Hematopoietic multipotent progenitor cell treated with erythropoietin and hydrocortisone succinate and interleukin-3 and kit ligand, for 17 days (in vitro differentiated cells): ENCODE measurements at regions not wholly inside any gene's neighbourhood (a gene's known extent, or its start where the extent isn't known, plus 50 kb on each side); places are given as distances from the start of the nearest gene placed in this dataset.

ENCODE experiments used
- DNase-seq: peaks from one replicate; pipeline ENCODE4 v3.0.0-alpha.2; 2015; ENCODE audit warnings: low spot score

DNA sequence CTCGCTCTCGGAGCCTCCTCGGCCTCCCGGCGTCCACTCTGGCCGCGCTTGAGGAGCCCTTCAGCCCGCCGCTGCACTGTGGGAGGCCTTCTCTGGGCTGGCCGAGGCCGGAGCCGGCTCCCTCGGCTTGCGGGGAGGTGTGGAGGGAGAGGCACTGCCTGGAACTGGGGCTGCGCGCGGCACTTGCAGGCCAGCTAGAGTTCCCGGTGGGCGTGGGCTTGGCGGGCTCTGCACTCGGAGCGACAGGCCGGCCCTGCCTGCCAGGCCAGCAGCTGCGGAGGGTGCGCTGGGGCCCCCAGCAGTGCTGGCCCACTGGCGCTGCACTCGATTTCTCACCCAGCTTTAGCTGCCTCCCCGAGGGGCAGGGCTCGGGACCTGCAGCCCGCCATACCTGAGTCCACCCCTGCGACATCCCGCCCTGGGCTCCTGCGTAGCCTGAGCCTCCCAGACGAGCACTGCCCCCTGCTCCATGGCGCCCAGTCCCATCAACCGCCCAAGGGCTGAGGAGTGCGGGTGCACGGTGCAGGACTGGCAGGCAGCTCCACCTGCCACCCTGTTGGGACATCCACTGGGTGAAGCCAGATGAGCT is 765.0 kb downstream of the IGSF11 start:
- DNase-seq = no peak

DNA sequence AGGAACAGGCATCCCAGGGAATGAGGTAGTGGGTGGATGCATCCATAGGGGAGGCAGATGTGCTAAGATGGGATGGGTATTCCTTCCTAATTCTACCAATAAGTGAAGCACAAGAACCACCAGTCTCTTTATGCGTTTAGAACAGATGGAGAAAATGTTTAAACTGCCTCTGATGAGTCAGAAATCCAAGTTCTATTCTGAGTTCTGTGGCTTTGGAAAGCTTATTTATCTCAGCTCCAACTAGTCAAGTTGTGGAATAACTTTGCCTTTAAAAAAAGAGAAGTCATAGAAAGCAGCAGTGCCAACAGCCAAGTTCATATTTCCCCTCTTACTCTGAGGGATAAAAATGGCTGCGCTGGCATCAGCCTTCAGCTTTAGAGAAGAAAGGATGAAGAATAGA is 761.7 kb downstream of the IGSF11 start:
- DNase-seq = no peak

DNA sequence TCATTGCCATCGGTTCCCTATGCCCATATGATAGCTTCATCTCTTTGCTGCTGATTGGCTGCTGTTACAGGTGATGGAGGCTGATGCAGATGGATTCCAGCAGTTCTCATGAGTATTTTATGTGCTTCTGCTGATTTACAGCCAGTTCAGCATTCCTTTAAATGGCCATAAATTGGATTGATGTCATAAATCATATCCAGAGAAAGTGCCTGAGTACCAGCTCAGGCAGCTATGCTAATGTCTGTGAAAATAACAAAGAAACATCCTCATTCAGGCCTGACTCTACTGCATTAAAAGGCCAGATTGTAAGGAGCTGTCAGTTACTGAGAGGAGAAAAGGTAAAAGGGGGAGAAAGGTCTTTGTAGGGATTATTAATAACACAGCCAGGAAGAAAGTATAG is 756.8 kb downstream of the IGSF11 start:
- DNase-seq = no peak

DNA sequence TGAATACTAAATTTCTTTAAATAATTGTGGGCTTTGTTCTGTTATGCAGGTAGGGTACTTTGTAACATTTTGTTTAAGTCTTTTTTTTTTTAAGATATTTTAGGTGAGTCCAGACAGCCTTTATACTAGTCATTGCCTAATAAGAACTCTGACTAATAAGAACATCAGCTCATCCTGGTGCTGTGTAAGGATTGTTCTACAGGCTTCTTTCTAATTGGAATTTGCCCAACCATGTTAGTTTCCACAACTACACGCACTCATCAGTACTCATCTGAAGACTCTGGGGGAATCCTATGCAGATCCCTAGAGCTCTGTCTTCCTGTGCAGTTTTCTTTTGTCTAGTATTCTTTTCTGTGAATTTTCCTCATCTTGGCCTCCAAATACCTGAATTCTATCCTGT is 741.8 kb downstream of the IGSF11 start:
- no peak for DNase-seq

DNA sequence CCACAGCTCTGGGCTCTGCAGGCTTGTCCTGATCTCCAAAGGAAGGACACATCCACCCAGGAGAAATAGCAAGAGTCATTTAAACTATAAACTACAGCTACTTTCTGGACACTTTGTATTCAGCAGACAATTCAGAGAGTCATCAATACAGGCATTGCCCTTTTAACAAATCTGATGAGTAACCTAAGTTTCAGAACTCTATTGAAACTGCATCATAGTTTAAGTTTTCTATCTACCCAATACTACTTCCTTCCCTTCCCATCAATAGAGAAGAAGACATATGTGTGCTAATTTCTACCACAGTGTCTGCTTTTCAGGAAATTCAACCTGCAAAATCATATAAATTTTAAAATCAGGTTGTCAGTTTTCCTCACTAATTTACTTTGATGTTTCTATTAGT is 736.5 kb downstream of the IGSF11 start:
- no peak for DNase-seq

DNA sequence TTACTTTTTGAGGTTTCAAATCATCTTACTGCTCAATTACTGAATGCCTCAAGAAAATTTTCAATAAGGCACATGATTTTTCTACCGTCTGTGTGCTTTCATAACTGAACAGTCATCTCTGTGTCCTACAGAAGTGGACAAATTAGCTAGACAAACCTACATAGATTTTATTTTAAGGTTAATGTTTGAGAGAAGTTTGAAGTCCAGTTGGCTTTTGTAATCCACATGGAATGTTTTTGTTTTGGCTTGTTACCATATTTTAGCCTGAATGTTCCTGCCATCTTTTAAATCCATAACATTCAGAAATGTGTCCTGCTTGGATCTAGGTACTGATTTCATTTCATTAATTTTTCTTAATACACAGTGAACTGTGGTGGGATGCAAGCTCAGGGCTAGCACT is 730.1 kb downstream of the IGSF11 start:
- no peak for DNase-seq

DNA sequence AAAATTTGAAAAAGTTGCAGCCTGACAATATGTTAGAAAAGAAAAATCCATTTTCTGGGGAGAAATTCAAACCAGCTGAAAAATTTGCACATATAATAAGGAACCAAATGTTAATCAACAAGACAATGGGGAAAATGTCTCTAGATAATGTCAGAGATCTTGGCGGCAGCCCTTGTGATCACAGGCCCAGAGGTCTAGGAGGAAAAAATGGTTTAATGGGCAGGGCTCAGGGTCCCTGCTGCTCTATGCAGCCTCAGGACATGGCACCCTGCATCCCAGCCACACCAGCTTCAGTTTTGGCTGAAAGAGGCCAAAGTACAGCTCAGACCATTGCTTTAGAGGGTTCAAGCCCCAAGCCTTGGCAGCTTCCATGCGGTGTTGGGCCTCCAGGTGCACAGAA is 701.9 kb downstream of the IGSF11 start:
- DNase-seq = no peak

DNA sequence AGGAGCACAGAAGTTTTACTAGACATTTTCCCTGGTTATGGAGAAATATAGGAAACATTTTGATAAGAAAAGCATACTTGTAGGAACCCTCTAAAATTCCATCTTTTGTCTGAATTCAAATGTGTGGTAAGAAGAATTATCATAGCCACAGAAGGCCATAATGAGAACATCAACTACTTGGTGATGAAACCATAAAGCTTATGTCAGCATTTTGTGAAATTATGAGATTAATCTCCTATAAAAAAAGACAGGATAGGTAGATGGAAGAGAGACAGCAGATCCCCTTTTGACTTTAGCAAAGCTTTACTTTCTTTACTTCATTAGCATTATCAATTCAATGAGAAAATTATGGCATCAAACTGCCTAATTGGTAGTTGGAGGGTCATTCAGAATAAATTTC is 697.0 kb downstream of the IGSF11 start:
- no peak for DNase-seq

DNA sequence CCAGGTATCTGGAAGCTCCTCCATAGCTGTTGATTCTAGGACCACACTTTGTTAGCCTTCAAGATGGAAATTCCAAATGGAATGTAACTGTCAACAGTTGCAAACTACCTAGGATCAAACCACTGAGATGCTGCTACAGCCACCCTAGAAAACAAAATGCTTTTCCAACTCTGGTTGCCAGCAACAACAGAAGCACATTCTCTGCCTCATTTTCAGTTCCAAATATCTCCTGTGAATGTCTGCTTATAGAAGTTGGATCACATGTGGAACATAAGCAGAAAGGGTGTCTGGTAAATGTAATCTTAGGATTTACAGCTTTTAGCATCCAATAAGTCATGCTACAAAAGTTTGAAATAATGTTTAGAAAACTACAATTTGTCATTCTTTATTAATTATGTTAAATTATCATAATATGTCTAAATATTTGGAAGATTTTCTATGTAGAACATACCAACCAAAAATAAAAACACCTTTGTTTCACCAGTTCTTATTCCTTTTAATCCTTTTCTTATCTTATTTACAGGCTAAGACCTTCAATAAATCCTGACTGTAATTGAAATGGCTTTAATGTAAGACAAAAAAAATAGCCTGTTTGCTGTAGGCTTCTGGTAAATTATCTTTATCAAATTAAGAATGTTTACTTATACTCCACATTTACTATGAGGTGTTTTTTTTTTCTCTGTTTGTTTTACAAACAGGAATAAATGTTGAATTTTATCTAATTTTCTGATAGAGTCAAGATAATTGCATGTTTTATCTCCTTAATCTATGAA is 687.1 kb downstream of the IGSF11 start:
- no peak for DNase-seq

DNA sequence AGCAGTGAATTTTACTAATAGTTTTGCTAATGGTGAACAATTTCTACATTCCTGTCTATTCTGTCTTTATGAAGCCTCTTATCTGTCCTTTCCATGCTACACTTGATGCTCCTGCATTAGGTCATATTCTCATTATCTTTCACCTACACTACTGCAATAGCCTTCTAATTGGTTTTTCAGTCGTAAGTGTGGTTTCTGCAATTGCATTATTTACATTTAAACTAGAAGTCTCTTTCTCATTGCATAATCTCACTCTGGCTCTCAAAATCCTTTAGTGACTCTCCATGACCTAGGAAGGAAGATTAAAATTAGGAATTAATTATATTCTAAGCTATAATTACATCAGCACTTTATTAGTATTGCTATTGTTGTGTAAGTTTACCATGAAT is 686.5 kb downstream of the IGSF11 start:
- no peak for DNase-seq

DNA sequence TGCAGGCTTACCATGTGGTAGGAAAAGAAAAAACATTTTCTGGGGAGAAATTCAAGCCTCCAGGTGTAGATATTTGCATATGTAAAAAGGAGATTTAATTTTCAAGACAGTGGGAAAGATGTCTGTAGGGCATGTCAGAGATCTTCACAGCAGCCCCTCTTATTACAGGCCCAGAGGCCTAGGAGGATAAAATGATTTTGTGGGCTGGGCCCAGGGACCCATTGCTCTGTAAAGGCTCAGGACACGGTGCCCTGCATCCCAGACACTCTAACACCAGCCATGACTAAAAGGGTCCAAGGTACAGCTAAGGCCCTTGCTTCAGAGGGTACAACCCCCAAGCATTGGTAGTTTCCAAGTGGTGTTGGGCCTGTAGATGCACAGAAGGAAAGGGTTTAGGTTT is 680.1 kb downstream of the IGSF11 start:
- no peak for DNase-seq

DNA sequence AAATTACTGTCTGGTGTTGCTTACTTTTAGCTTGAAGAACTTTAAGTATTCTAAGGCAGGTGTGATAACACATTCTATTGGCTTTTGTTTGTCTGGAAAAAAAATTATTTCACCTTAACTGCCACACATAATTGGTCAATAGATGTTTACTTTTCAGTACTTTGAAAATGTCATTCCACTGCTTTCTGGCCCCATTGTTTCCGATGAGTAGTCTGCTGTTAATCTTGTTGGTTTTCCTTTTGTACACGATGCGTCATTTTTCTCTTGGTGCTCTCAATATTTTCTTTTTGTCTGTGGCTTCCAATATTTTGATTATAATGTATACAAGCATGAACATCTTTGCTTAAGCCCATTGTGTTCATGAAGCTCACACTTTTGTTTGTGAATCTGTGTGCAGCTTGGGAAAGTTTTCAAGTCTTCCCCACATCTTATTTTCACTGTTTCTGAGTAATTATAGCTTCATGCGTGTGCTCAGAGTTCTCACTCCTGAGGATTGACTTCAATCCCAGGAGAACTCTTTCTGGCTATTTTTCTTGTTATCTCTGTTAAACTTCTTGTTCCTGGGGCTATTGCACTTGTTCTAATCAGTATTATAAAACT is 664.7 kb downstream of the IGSF11 start:
- no peak for DNase-seq

DNA sequence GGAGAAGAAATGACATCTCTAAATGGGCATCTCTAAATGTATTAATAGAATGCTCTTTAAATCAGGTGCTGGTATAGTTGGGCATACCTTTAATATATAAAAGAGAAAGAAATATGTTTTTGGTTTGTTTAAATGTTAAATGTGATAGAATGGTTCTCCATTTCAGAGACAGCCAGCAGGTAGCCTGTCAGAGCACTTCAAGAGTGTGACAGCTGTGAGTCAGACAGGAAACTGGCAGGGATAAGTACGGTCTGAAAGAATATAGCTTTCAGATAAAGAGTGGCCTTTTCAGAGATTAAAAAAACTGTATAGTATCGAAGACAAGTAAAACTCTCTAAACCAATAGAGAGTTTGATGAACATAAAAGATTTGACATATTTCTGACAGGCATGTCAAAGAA is 654.1 kb downstream of the IGSF11 start:
- DNase-seq = no peak

DNA sequence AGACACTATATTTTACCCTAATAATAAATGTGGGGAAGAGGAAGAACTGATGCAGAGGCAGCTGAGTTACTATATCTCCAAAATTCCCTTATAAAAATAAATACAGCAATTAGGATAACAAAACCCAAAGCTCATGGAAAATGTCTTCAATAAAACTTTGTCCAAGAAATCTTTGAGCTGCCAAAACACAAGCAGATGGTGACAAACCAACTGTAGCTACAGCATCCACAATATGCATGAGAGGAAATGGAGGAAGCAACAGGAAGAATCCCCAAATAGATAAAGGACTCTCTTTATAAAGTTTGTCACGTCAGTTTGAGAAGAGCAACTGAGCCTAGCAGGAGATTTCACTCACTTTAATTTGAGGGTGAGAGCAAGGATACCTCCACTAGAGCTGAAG is 638.2 kb downstream of the IGSF11 start:
- no peak for DNase-seq

DNA sequence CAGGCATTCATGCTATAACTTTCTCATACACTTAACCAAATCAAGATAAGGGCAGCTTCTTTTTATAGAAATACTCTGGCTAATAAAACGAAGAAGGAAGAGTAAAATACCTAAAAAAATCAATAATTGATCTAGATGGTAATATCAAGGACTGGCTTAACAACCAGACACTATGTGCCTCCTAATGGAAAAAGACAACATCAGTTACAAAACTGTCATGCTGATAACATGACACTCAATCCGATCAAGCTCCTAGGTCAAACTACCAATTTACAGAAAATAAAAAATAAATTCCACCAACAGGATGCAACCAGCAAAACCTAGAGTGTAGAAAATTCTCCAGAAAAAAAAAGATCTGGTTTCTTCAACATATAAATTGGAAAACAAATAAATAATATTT is 634.6 kb downstream of the IGSF11 start:
- no peak for DNase-seq

DNA sequence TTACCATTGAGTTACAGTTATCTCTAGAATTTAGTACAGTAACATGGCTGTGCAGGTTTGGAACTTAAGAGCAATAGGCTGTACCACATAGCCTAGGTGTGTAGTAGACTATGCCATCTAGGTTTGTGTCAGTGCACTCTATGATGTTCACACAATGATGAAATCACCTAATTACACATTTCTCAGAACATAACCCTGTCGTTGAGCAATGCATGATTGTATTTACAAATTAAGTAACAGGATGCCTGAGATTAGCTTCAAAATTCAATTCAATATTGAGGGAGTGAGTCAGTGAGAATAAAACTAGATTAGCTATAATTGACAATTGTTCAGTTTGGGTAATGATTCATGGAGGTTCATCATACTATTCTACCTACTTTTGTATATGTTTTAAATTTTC is 633.8 kb downstream of the IGSF11 start:
- DNase-seq = no peak

DNA sequence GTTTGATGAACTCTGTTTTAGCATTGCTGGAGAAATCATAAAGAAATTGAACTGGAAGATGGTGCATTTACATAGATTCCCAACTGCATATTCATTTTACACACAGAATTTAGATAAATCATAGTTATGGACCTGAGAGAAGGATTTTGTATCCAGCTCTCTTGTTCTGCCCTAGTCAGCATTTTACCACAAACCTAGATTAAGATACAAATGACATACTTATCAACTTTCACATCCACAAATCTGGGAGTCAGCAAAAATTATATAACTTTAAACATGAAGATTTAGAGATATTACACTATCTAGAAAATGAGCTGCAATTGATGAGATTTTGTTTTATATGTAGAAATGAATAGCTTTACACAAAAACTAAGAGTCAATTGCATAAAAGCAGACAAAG is 632.8 kb downstream of the IGSF11 start:
- no peak for DNase-seq

DNA sequence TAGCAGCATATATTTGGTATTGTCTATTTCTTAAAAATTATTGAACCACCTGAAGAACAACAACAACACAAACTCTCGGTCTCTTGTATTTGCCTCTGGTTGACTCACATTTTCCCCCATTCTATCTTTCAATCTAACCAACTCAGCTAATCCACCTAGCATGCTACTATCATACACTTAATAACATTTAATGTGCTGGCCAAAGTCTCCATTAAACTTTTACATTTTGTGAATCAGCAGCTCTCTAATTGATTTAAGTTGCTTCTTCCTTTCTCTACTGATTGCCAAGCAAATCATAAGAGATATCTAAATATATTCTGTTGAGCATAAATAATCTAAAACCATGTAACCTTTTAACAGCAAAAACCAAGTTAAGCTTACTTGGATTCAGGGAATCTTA is 631.7 kb downstream of the IGSF11 start:
- no peak for DNase-seq

DNA sequence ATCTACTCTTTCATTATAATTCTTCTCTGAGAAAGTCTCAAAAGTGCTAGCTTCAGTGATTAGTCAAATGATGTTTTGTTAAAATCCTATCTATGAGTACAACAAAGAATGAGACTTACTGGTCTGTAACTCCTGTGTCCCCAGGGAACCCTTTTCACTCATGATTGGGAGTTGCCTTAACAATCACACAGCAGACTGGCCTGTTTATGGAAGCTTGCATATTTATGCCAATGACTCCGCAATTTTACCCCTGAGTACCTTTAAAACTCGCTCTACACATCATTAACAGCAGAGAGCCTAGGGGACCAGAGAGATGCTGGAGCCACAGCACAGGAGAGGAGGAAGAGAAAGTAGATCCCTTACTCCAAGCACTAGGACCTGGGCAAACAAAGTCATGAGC is 628.1 kb downstream of the IGSF11 start:
- no peak for DNase-seq

DNA sequence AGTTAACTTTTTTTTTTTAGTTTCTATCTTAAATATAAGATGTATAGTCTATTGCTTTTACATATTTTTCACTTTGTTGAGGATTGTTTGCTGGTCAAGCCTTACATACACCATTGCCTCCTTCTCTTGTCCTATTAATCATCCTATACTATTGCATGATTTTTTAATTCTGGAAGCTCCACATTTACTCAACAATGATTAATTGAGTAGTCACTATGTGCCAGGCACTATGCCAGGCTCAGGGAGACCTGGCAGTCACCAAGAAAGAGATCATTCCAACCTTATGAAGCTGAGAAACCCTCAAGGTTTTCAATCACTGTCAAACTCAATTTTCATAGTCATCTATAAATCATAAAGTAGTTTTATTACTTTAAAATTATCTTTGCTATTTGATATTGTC is 626.2 kb downstream of the IGSF11 start:
- no peak for DNase-seq

DNA sequence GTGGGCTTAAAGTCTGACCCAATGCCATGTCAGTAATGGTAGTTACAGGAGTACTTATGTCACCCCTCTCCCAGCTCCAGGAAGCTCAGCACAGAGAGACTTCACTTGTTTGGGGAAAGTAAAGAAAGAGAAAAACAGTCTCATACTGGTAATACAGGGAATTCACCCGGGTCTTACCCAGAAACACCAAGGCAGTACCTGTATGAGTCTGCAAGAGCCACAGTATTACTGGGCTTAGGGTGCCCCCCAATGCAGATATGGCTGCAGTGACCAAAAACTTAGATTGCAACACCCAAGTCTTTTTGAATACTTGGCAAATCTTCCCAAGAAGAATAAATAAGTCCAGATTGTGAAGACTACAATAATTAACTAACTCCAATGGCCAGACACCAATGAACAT is 622.1 kb downstream of the IGSF11 start:
- DNase-seq = no peak

DNA sequence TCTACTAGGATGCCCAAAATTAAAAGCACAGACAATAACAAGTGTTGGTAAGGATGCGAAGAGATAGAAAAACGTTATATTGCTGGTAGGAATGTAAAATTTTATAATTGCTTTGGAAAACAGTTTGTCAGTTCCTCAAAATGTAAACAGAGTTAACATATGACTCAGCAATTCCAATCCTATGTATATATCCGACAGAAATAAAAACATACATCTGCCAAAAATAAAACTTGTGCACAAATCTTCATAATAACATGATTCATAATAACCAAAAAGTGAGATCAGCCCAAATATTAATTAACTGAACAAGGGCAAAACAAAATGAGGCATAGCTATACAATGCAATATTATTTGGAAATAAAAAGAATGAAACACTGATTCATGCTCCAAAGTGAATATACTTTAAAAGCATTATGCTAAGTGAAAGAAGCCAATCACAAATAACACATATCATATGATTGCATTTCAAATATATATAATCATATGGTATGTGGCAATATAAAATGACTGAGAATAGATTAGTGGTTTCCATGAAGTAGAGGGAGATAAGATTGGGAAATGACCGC is 609.3 kb downstream of the IGSF11 start:
- DNase-seq = no peak

DNA sequence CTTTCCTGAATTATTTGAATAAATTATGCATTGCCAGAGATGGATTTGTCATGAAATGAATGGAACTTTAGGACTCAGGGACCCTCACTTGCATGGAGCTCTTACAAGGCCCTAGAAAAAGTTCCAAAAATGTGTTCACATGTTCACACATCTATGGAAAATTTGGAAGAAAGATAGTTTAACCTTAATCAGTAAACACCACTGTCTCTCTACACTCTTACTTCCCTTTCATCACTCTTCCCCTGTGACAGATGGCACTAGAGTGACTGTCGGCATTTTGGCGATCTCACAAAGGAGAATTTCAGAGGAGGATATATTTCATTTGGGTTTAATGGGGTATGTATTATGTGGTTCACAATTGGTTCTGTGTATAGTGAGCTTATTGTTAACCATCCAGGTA is 600.8 kb downstream of the IGSF11 start:
- no peak for DNase-seq
